Activated CD8-positive, alpha-beta T cell treated with anti-CD3 and anti-CD28 coated beads for 36 hours (primary cell): ENCODE measurements at regions not wholly inside any gene's neighbourhood (a gene's known extent, or its start where the extent isn't known, plus 50 kb on each side); places are given as distances from the start of the nearest gene placed in this dataset.

ENCODE experiments used
- ATAC-seq: fragments of 200-7000 bp; cut with Tn5 transposase; one replicate; pipeline ENCODE4 v1.10.0; 2021; ENCODE audit warnings: mild to moderate bottlenecking, moderate library complexity
- CTCF ChIA-PET: fragments of 350-600 bp; sonication (Branson Sonifier 250); formaldehyde crosslinking; loops from one replicate; lab custom pipeline; 2021; ENCODE audit warnings: antibody characterized with exemption; lab: Charles Lee
- POLR2A ChIA-PET: fragments of 350-600 bp; sonication (Branson Sonifier 250); formaldehyde crosslinking; loops from one replicate; lab custom pipeline; 2021; ENCODE audit warnings: antibody characterized with exemption; lab: Charles Lee
- DNase-seq: peaks from one replicate; pipeline ENCODE4 v3.0.0-alpha.2; 2020
- H3K27ac Mint-ChIP-seq: one replicate; pipeline ENCODE4 v1.8.0; 2021; ENCODE audit warnings: mild to moderate bottlenecking, mixed read lengths
- H3K27me3 Mint-ChIP-seq: one replicate; pipeline ENCODE4 v1.8.0; 2021; ENCODE audit warnings: mixed read lengths
- H3K36me3 Mint-ChIP-seq: one replicate; pipeline ENCODE4 v1.8.0; 2021; ENCODE audit warnings: low read depth, mixed read lengths
- H3K4me1 Mint-ChIP-seq: one replicate; pipeline ENCODE4 v1.8.0; 2021; ENCODE audit warnings: low read depth, mixed read lengths
- H3K4me3 Mint-ChIP-seq: one replicate; pipeline ENCODE4 v1.8.0; 2021; ENCODE audit warnings: mild to moderate bottlenecking, moderate library complexity, mixed read lengths
- H3K9me3 Mint-ChIP-seq: one replicate; pipeline ENCODE4 v1.8.0; 2021; ENCODE audit warnings: mixed read lengths
- CTCF ChIP-seq: fragments of 200-600 bp; IDR thresholded peaks from one replicate; pipeline ENCODE4 v1.8.0; 2022; ENCODE audit warnings: antibody characterized with exemption, mild to moderate bottlenecking
- intact Hi-C: fragments of 100-400 bp; cut with micrococcal nuclease; formaldehyde crosslinking; loops from one replicate; pipeline ENCODE4 v1.10.0; 2022

GRCh38 chr12:13581031-13581430, 384.5 kb downstream of the EMP1 start:
- CTCF ChIA-PET: interaction anchor here (1.2 kb wide), 1 partner anchor 303 kb away, joined by 3 read pairs; no protein-coding TSS in a partner anchor
- H3K27ac Mint-ChIP-seq: no peak overlapping the region
- POLR2A ChIA-PET: no interaction called here
- no peaks in the 10 kb centered on the region for H3K36me3 Mint-ChIP-seq
- intact Hi-C loops: no loop called here
- no peak for DNase-seq
- H3K9me3 Mint-ChIP-seq: no peaks in the 10 kb centered on the region
- H3K4me3 Mint-ChIP-seq: no peak overlapping the region
- H3K27me3 Mint-ChIP-seq: peaks cover 2% of the 10 kb centered on the region
- H3K4me1 Mint-ChIP-seq: no peaks in the 10 kb centered on the region
- ATAC-seq: no peak
- TF ChIP-seq CTCF: no peak

- no peaks in the 10 kb centered on the region for H3K4me1 Mint-ChIP-seq
- H3K27me3 Mint-ChIP-seq: peaks cover 2% of the 10 kb centered on the region
- H3K4me3 Mint-ChIP-seq: no peak overlapping the region
- DNase-seq (no peak), ATAC-seq (no peak)
- no peak overlapping the region for H3K27ac Mint-ChIP-seq
- ChIA-PET CTCF (interaction anchor here (1.0 to 1.2 kb wide), 2 partner anchors 23 to 302 kb away, joined by 3 read pairs; no protein-coding TSS in a partner anchor), POLR2A (no interaction called here)
- H3K9me3 Mint-ChIP-seq: no peaks in the 10 kb centered on the region
- intact Hi-C loops: no loop called here
- H3K36me3 Mint-ChIP-seq: no peaks in the 10 kb centered on the region
- no peak for TF ChIP-seq CTCF
Measured at GRCh38 chr12:13580206-13580605, 383.7 kb downstream of the EMP1 start.

- CTCF ChIA-PET: no interaction called here
Measured at GRCh38 chr12:13576935-13577500, 380.5 kb downstream of the EMP1 start.

GRCh38 chr12:13573698-13574321, 377.3 kb downstream of the EMP1 start:
- no peaks in the 10 kb centered on the region for H3K36me3 Mint-ChIP-seq
- H3K4me1 Mint-ChIP-seq: no peaks in the 10 kb centered on the region
- ChIA-PET CTCF (no interaction called here), POLR2A (no interaction called here)
- peaks cover 3% of the 10 kb centered on the region for H3K27me3 Mint-ChIP-seq
- ATAC-seq (no peak), DNase-seq (no peak)
- H3K4me3 Mint-ChIP-seq: no peak overlapping the region
- no peak for TF ChIP-seq CTCF
- H3K9me3 Mint-ChIP-seq: no peaks in the 10 kb centered on the region
- intact Hi-C loops: no loop called here
- no peak overlapping the region for H3K27ac Mint-ChIP-seq

More at GRCh38 chr12:13576935-13577500, 380.5 kb downstream of the EMP1 start:
- no peak overlapping the region for H3K27ac Mint-ChIP-seq
- H3K27me3 Mint-ChIP-seq: peaks cover 2% of the 10 kb centered on the region
- no peak for TF ChIP-seq CTCF
- no peaks in the 10 kb centered on the region for H3K4me1 Mint-ChIP-seq
- no peak for ATAC-seq
- intact Hi-C loops: no loop called here
- DNase-seq: no peak
- H3K36me3 Mint-ChIP-seq: no peaks in the 10 kb centered on the region
- POLR2A ChIA-PET: interaction anchor here (0.6 kb wide), 1 partner anchor 32 kb away, joined by 3 read pairs; no protein-coding TSS in a partner anchor
- H3K9me3 Mint-ChIP-seq: no peaks in the 10 kb centered on the region
- no peak overlapping the region for H3K4me3 Mint-ChIP-seq

- no peaks in the 10 kb centered on the region for H3K9me3 Mint-ChIP-seq
- POLR2A ChIA-PET: no interaction called here
- no peaks in the 10 kb centered on the region for H3K36me3 Mint-ChIP-seq
Measured at GRCh38 chr12:13571035-13571434, 374.5 kb downstream of the EMP1 start.

More at GRCh38 chr12:13571035-13571434, 374.5 kb downstream of the EMP1 start:
- Mint-ChIP-seq H3K4me1 (no peaks in the 10 kb centered on the region), H3K27me3 (peaks cover 6% of the 10 kb centered on the region), H3K27ac (no peak overlapping the region), H3K4me3 (no peak overlapping the region)
- intact Hi-C loops: no loop called here
- CTCF ChIA-PET: no interaction called here
- no peak for TF ChIP-seq CTCF
- DNase-seq (no peak), ATAC-seq (no peak)
